ENCODE measurements at regions not wholly inside any gene's neighbourhood (a gene's known extent, or its start where the extent isn't known, plus 50 kb on each side); places are given as distances from the start of the nearest gene placed in this dataset.

- H3K9ac ChIP-seq (ENCODE audit: low read length), result no peak overlapping the region
- H3K9me3 ChIP-seq (ENCODE audit: low read length), result no peaks in the 10 kb centered on the region
- no peak for TF ChIP-seq CTCF (IDR thresholded peaks at IDR 0.05; ENCODE audit: poor library complexity, severe bottlenecking)
- TF ChIP-seq TAF1 (IDR thresholded peaks at IDR 0.05; ENCODE audit: low read depth), result no peak
- TF ChIP-seq EP300 (conservative IDR thresholded peaks at IDR 0.05; ENCODE audit: poor library complexity, severe bottlenecking), result no peak
- TF ChIP-seq POLR2AphosphoS5 (IDR thresholded peaks at IDR 0.05), result no peak
- no peak for TF ChIP-seq EZH2 (IDR thresholded peaks at IDR 0.05; ENCODE audit: borderline replicate concordance, insufficient read depth, low read length, poor library complexity, severe bottlenecking)
- no peak for TF ChIP-seq REST (IDR thresholded peaks at IDR 0.05; ENCODE audit: borderline replicate concordance)
- TF ChIP-seq RAD21 (conservative IDR thresholded peaks at IDR 0.05), result no peak
- no peak for TF ChIP-seq SMC3 (conservative IDR thresholded peaks at IDR 0.05; ENCODE audit: poor library complexity)
- TF ChIP-seq MXI1 (conservative IDR thresholded peaks at IDR 0.05; ENCODE audit: poor library complexity, severe bottlenecking), result no peak
Observed at GRCh38 chr4:130054908-130055307, 959.0 kb downstream of the C4orf33 start.

GRCh38 chr4:130056286-130056685, 960.3 kb downstream of the C4orf33 start:
- no peaks in the 10 kb centered on the region for H3F3A ChIP-seq (ENCODE audit: insufficient read depth, low read length, poor library complexity, severe bottlenecking)
- H3K27ac ChIP-seq (ENCODE audit: low read length), result no peak overlapping the region
- H3K4me2 ChIP-seq (ENCODE audit: low read length), result no peak overlapping the region
- H3K9ac ChIP-seq (ENCODE audit: low read length), result no peak overlapping the region
- no peaks in the 10 kb centered on the region for H3K79me2 ChIP-seq (replicated peaks; ENCODE audit: insufficient read depth, low read length)
- no peaks in the 10 kb centered on the region for H3K9me2 ChIP-seq (ENCODE audit: insufficient read depth, low read length)
- H3K27me3 ChIP-seq (ENCODE audit: insufficient read depth, low read depth, low read length), result no peaks in the 10 kb centered on the region
- no peak overlapping the region for H2AFZ ChIP-seq (ENCODE audit: low read depth, low read length)
- H3K4me3 ChIP-seq (ENCODE audit: low read length), result no peak overlapping the region
- H4K20me1 ChIP-seq (ENCODE audit: insufficient read depth), result no peaks in the 10 kb centered on the region
- H3K36me3 ChIP-seq (ENCODE audit: insufficient read depth, low read length), result no peaks in the 10 kb centered on the region
- no peak for TF ChIP-seq EP300 (conservative IDR thresholded peaks at IDR 0.05; ENCODE audit: poor library complexity, severe bottlenecking)
- H3K9me3 ChIP-seq (ENCODE audit: low read length), result no peaks in the 10 kb centered on the region

More at GRCh38 chr4:130054908-130055307, 959.0 kb downstream of the C4orf33 start:
- no peak overlapping the region for H2AFZ ChIP-seq (ENCODE audit: low read depth, low read length)
- no peaks in the 10 kb centered on the region for H3K36me3 ChIP-seq (ENCODE audit: insufficient read depth, low read length)
- no peak overlapping the region for H3K4me3 ChIP-seq (ENCODE audit: low read length)
- H3K9me2 ChIP-seq (ENCODE audit: insufficient read depth, low read length), result no peaks in the 10 kb centered on the region
- H3F3A ChIP-seq (ENCODE audit: insufficient read depth, low read length, poor library complexity, severe bottlenecking), result no peaks in the 10 kb centered on the region
- H3K27ac ChIP-seq (ENCODE audit: low read length), result no peak overlapping the region
- H3K27me3 ChIP-seq (ENCODE audit: insufficient read depth, low read depth, low read length), result no peaks in the 10 kb centered on the region
- H4K20me1 ChIP-seq (ENCODE audit: insufficient read depth), result no peaks in the 10 kb centered on the region
- no peaks in the 10 kb centered on the region for H3K79me2 ChIP-seq (replicated peaks; ENCODE audit: insufficient read depth, low read length)
- H3K4me2 ChIP-seq (ENCODE audit: low read length), result no peak overlapping the region

GRCh38 chr4:130064471-130064870, 968.5 kb downstream of the C4orf33 start:
- Histone ChIP-seq H3K9ac (ENCODE audit: low read length) (no peak overlapping the region), H3K27me3 (ENCODE audit: insufficient read depth, low read depth, low read length) (no peaks in the 10 kb centered on the region), H3K36me3 (ENCODE audit: insufficient read depth, low read length) (no peaks in the 10 kb centered on the region), H3F3A (ENCODE audit: insufficient read depth, low read length, poor library complexity, severe bottlenecking) (no peaks in the 10 kb centered on the region), H3K79me2 (replicated peaks; ENCODE audit: insufficient read depth, low read length) (no peaks in the 10 kb centered on the region), H3K9me3 (ENCODE audit: low read length) (no peaks in the 10 kb centered on the region), H3K9me2 (ENCODE audit: insufficient read depth, low read length) (no peaks in the 10 kb centered on the region), H2AFZ (ENCODE audit: low read depth, low read length) (no peak overlapping the region), H3K4me2 (ENCODE audit: low read length) (no peak overlapping the region), H3K4me3 (ENCODE audit: low read length) (no peak overlapping the region), H3K27ac (ENCODE audit: low read length) (no peak overlapping the region), H4K20me1 (ENCODE audit: insufficient read depth) (no peaks in the 10 kb centered on the region)
- no peak for TF ChIP-seq RAD21 (conservative IDR thresholded peaks at IDR 0.05)
- TF ChIP-seq EP300 (conservative IDR thresholded peaks at IDR 0.05; ENCODE audit: poor library complexity, severe bottlenecking), result no peak
- TF ChIP-seq REST (IDR thresholded peaks at IDR 0.05; ENCODE audit: borderline replicate concordance), result no peak
- no peak for TF ChIP-seq SMC3 (conservative IDR thresholded peaks at IDR 0.05; ENCODE audit: poor library complexity)
- no peak for TF ChIP-seq MXI1 (conservative IDR thresholded peaks at IDR 0.05; ENCODE audit: poor library complexity, severe bottlenecking)
- no peak for TF ChIP-seq POLR2AphosphoS5 (IDR thresholded peaks at IDR 0.05)
- TF ChIP-seq TAF1 (IDR thresholded peaks at IDR 0.05; ENCODE audit: low read depth), result no peak
- TF ChIP-seq CTCF (IDR thresholded peaks at IDR 0.05; ENCODE audit: poor library complexity, severe bottlenecking), result no peak
- TF ChIP-seq EZH2 (IDR thresholded peaks at IDR 0.05; ENCODE audit: borderline replicate concordance, insufficient read depth, low read length, poor library complexity, severe bottlenecking), result no peak

All from neural cell (in vitro differentiated cells).